MM.1S (cell line): ENCODE measurements at regions not wholly inside any gene's neighbourhood (a gene's known extent, or its start where the extent isn't known, plus 50 kb on each side); places are given as distances from the start of the nearest gene placed in this dataset.
A peak's percentile ranks its signal among the peaks of the same experiment; 100 is the strongest.
"Not testable (repeated sequence)": the region's sequence is repeated elsewhere in the genome, so short reads cannot be mapped to it uniquely, and the experiment has no call there.

Source experiments
- DNase-seq: peaks from one replicate; pipeline ENCODE4 v3.0.0-alpha.2; 2015
- H2AFZ ChIP-seq: fragments of 300-600 bp; sonication (generic); 2 replicates; pipeline ENCODE4 v1.6.0; 2016; ENCODE audit warnings: antibody characterized with exemption, low read length
- H3F3A ChIP-seq: fragments of 300-600 bp; sonication (generic); 2 replicates; pipeline ENCODE4 v1.6.1; 2016; ENCODE audit warnings: mild to moderate bottlenecking, antibody characterized with exemption, low read length, moderate library complexity, mixed read lengths; ENCODE audit not compliant: insufficient read depth
- H3K27ac ChIP-seq: fragments of 300-600 bp; sonication (generic); 2 replicates; pipeline ENCODE4 v1.5.1; 2016; ENCODE audit warnings: mild to moderate bottlenecking, low read length
- H3K27me3 ChIP-seq: fragments of 300-600 bp; sonication (generic); replicated peaks from 2 replicates; pipeline ENCODE4 v1.6.0; 2016; ENCODE audit warnings: low read length; ENCODE audit not compliant: insufficient read depth
- H3K36me3 ChIP-seq: fragments of 300-600 bp; sonication (generic); replicated peaks from 2 replicates; pipeline ENCODE4 v1.6.1; 2016; ENCODE audit warnings: mild to moderate bottlenecking, low read length, mixed read lengths; ENCODE audit not compliant: insufficient read depth
- H3K4me1 ChIP-seq: fragments of 300-600 bp; sonication (generic); 2 replicates; pipeline ENCODE4 v1.6.1; 2016; ENCODE audit warnings: low read length, mixed read lengths
- H3K4me2 ChIP-seq: fragments of 300-600 bp; sonication (generic); 2 replicates; pipeline ENCODE4 v1.6.0; 2016; ENCODE audit warnings: low read depth, low read length
- H3K4me3 ChIP-seq: fragments of 300-600 bp; sonication (generic); 2 replicates; pipeline ENCODE4 v1.5.1; 2016; ENCODE audit warnings: low read length, mixed read lengths
- H3K79me2 ChIP-seq: fragments of 300-600 bp; sonication (generic); 2 replicates; pipeline ENCODE4 v1.6.1; 2016; ENCODE audit warnings: mixed run types, low read length, mixed read lengths
- H3K9ac ChIP-seq: fragments of 300-600 bp; sonication (generic); 2 replicates; pipeline ENCODE4 v1.6.1; 2016; ENCODE audit warnings: low read length, mixed read lengths
- H3K9me2 ChIP-seq: fragments of 300-600 bp; sonication (generic); replicated peaks from 2 replicates; pipeline ENCODE4 v1.6.1; 2016; ENCODE audit warnings: mild to moderate bottlenecking, low read length, mixed read lengths; ENCODE audit not compliant: insufficient read depth
- H3K9me3 ChIP-seq: fragments of 300-600 bp; sonication (generic); replicated peaks from 2 replicates; pipeline ENCODE4 v1.6.1; 2016; ENCODE audit warnings: mild to moderate bottlenecking, low read length, mixed read lengths; ENCODE audit not compliant: insufficient read depth
- H4K20me1 ChIP-seq: fragments of 300-600 bp; sonication (generic); 2 replicates; pipeline ENCODE4 v1.6.1; 2016; ENCODE audit warnings: mild to moderate bottlenecking, low read length, moderate library complexity, mixed read lengths; ENCODE audit not compliant: insufficient read depth
- EZH2 ChIP-seq: fragments of 300-600 bp; sonication (generic); optimal IDR thresholded peaks from 2 replicates; pipeline ENCODE3; 2017; ENCODE audit warnings: low read depth, mild to moderate bottlenecking, antibody characterized with exemption, low read length, mixed read lengths
- EZH2phosphoT487 ChIP-seq: fragments of 300-600 bp; sonication (generic); IDR thresholded peaks from 2 replicates; pipeline ENCODE4 v1.6.1; 2018; ENCODE audit warnings: antibody characterized with exemption, low read length
- TF ChIP-seq, protein P1 (sequence below): fragments of 300-600 bp; sonication (generic); IDR thresholded peaks from 2 replicates; pipeline ENCODE4 v1.5.1; 2016; ENCODE audit warnings: antibody characterized with exemption, low read length, mixed read lengths

GRCh38 chr1:14415396-14415795, 183.1 kb upstream of the KAZN start:
- Histone ChIP-seq H3K9me3 (no peaks in the 10 kb centered on the region), H3K4me3 (no peak overlapping the region), H4K20me1 (no peaks in the 10 kb centered on the region), H3K36me3 (no peaks in the 10 kb centered on the region), H3F3A (no peaks in the 10 kb centered on the region), H3K27me3 (no peaks in the 10 kb centered on the region), H3K27ac (no peak overlapping the region), H3K79me2 (no peaks in the 10 kb centered on the region), H3K4me2 (no peak overlapping the region), H3K4me1 (no peaks in the 10 kb centered on the region), H3K9me2 (no peaks in the 10 kb centered on the region), H2AFZ (no peak overlapping the region), H3K9ac (no peak overlapping the region)
- DNase-seq: peak; percentile 18
- no peak for TF ChIP-seq EZH2
- TF ChIP-seq, protein P1, sequence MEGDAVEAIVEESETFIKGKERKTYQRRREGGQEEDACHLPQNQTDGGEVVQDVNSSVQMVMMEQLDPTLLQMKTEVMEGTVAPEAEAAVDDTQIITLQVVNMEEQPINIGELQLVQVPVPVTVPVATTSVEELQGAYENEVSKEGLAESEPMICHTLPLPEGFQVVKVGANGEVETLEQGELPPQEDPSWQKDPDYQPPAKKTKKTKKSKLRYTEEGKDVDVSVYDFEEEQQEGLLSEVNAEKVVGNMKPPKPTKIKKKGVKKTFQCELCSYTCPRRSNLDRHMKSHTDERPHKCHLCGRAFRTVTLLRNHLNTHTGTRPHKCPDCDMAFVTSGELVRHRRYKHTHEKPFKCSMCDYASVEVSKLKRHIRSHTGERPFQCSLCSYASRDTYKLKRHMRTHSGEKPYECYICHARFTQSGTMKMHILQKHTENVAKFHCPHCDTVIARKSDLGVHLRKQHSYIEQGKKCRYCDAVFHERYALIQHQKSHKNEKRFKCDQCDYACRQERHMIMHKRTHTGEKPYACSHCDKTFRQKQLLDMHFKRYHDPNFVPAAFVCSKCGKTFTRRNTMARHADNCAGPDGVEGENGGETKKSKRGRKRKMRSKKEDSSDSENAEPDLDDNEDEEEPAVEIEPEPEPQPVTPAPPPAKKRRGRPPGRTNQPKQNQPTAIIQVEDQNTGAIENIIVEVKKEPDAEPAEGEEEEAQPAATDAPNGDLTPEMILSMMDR: peak; percentile 33

GRCh38 chr1:14419778-14420218, 178.7 kb upstream of the KAZN start:
- H3K79me2 ChIP-seq, H3K36me3 ChIP-seq, H3K4me3 ChIP-seq, H2AFZ ChIP-seq, H3K4me2 ChIP-seq, H3K4me1 ChIP-seq, H3K9ac ChIP-seq, H3F3A ChIP-seq, DNase-seq, H3K9me3 ChIP-seq, H4K20me1 ChIP-seq, H3K9me2 ChIP-seq, H3K27ac ChIP-seq, H3K27me3 ChIP-seq: not testable (repeated sequence)

DNA sequence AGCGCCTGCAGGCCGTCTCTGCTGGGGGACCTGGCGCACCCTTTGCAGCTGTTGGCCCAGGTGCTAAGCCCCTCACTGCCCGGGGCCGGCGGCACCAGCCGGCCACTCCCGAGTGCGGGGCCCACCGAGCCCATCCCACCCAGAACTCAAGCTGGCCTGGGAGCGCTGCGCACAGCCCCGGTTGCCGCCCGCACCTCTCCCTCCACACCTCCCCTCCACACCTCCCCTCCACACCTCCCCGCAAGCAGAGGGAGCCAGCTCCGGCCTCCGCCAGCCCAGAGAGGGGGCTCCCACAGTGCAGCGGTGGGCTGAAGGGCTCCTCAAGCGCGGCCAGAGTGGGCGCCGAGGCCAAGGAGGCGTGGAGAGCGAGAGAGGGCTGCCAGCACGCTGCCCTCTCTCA, 177.8 kb upstream of the KAZN start:
- Histone ChIP-seq H2AFZ (no peak overlapping the region), H3K9me3 (no peaks in the 10 kb centered on the region), H3K27me3 (no peaks in the 10 kb centered on the region), H3K79me2 (no peaks in the 10 kb centered on the region), H3K4me2 (no peak overlapping the region), H3K36me3 (no peaks in the 10 kb centered on the region), H3K9ac (no peak overlapping the region), H3K9me2 (no peaks in the 10 kb centered on the region), H4K20me1 (no peaks in the 10 kb centered on the region), H3F3A (no peaks in the 10 kb centered on the region), H3K4me3 (no peak overlapping the region), H3K4me1 (no peaks in the 10 kb centered on the region), H3K27ac (no peak overlapping the region)
- no peak for DNase-seq
- TF ChIP-seq, protein P1: no peak
- TF ChIP-seq EZH2phosphoT487 (no peak), EZH2 (no peak)

DNA sequence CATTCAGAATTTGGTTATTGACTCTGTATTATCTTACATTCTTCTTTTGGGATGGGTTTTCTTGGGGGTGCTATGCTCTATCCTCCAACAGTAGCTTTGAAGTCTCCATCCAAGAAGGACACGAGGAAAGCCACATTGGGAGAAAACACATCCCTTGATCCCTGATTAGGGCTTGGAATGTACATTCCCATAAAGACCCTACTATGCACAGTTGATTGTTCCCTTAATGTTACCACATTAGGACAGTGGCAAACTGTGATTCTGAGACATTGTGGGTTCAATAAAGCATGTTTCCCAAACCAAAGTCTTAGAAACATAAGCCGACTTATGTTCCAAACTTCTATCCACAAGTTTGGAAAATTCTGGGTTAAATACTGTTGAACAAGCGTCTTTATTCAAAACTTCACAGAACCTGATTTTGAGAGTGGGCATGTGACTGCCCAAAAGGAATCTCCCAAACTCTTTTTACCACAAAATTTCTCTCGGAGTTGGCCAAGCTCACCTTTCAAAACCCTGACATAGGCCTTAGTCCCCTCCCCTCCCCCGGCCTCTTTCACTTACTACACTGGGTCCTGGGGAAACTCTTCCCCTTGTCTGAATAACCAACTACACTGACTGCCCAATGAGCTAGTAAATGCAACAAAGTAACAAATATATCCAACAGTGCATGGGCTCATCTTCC, 177.0 kb upstream of the KAZN start:
- no peak overlapping the region for H3K4me2 ChIP-seq
- H3K27ac ChIP-seq: no peak overlapping the region
- no peak overlapping the region for H3K9ac ChIP-seq
- no peaks in the 10 kb centered on the region for H3K27me3 ChIP-seq
- H3K9me2 ChIP-seq: no peaks in the 10 kb centered on the region
- H3K36me3 ChIP-seq: no peaks in the 10 kb centered on the region
- H3K9me3 ChIP-seq: no peaks in the 10 kb centered on the region
- H3K4me1 ChIP-seq: no peaks in the 10 kb centered on the region
- H2AFZ ChIP-seq: no peak overlapping the region
- no peak overlapping the region for H3K4me3 ChIP-seq
- DNase-seq: no peak
- H3K79me2 ChIP-seq: no peaks in the 10 kb centered on the region
- TF ChIP-seq EZH2: no peak
- TF ChIP-seq, protein P1: no peak
- TF ChIP-seq EZH2phosphoT487: no peak
- H4K20me1 ChIP-seq: no peaks in the 10 kb centered on the region
- H3F3A ChIP-seq: no peaks in the 10 kb centered on the region
